ENCODE measurements at regions not wholly inside any gene's neighbourhood (a gene's known extent, or its start where the extent isn't known, plus 50 kb on each side); places are given as distances from the start of the nearest gene placed in this dataset.
A peak's percentile ranks its signal among the peaks of the same experiment; 100 is the strongest.

- no peaks in the 10 kb centered on the region for H3K36me3 ChIP-seq (ENCODE audit: insufficient read depth, low read length)
- peaks cover 48% of the 10 kb centered on the region for H3K27me3 ChIP-seq (ENCODE audit: insufficient read depth, low read length)
- H3K79me2 ChIP-seq (ENCODE audit: control insufficient read depth, insufficient read depth, low read length, unreplicated experiment), result no peaks in the 10 kb centered on the region
- no peak overlapping the region for H3K27ac ChIP-seq (ENCODE audit: low read depth, low read length)
- H3K4me1 ChIP-seq (ENCODE audit: control insufficient read depth, insufficient read depth, low read length, unreplicated experiment), result no peaks in the 10 kb centered on the region
- no peak overlapping the region for H2AFZ ChIP-seq (ENCODE audit: low read length, unreplicated experiment)
- 0 out of 2 replicates have a peak overlapping the region, but pooled peaks have one; percentile 29 for H3K4me3 ChIP-seq (ENCODE audit: low read depth, low read length)
These were observed 617.1 kb downstream of the NR2F2 start for GRCh38 chr15:96947296-96948229.

GRCh38 chr15:96948981-96949380 lies 618.5 kb downstream of the NR2F2 start:
- Histone ChIP-seq H3K36me3 (ENCODE audit: insufficient read depth, low read length) (no peaks in the 10 kb centered on the region), H3K27me3 (ENCODE audit: insufficient read depth, low read length) (peaks cover 48% of the 10 kb centered on the region)

GRCh38 chr15:96958721-96959120 lies 628.2 kb downstream of the NR2F2 start:
- no peaks in the 10 kb centered on the region for H3K79me2 ChIP-seq (ENCODE audit: control insufficient read depth, insufficient read depth, low read length, unreplicated experiment)

More at GRCh38 chr15:96948981-96949380, 618.5 kb downstream of the NR2F2 start:
- no peak overlapping the region for H3K4me3 ChIP-seq (ENCODE audit: low read depth, low read length)
- H3K4me1 ChIP-seq (ENCODE audit: control insufficient read depth, insufficient read depth, low read length, unreplicated experiment), result no peaks in the 10 kb centered on the region
- no peaks in the 10 kb centered on the region for H3K79me2 ChIP-seq (ENCODE audit: control insufficient read depth, insufficient read depth, low read length, unreplicated experiment)
- H2AFZ ChIP-seq (ENCODE audit: low read length, unreplicated experiment), result no peak overlapping the region
- no peak overlapping the region for H3K27ac ChIP-seq (ENCODE audit: low read depth, low read length)

GRCh38 chr15:96959501-96959900 lies 629.0 kb downstream of the NR2F2 start:
- Histone ChIP-seq H3K27me3 (ENCODE audit: insufficient read depth, low read length) (no peaks in the 10 kb centered on the region), H3K36me3 (ENCODE audit: insufficient read depth, low read length) (no peaks in the 10 kb centered on the region), H2AFZ (ENCODE audit: low read length, unreplicated experiment) (no peak overlapping the region), H3K27ac (ENCODE audit: low read depth, low read length) (no peak overlapping the region), H3K4me1 (ENCODE audit: control insufficient read depth, insufficient read depth, low read length, unreplicated experiment) (no peaks in the 10 kb centered on the region), H3K79me2 (ENCODE audit: control insufficient read depth, insufficient read depth, low read length, unreplicated experiment) (no peaks in the 10 kb centered on the region), H3K4me3 (ENCODE audit: low read depth, low read length) (no peak overlapping the region)

More at GRCh38 chr15:96958721-96959120, 628.2 kb downstream of the NR2F2 start:
- Histone ChIP-seq H3K4me3 (ENCODE audit: low read depth, low read length) (no peak overlapping the region), H3K36me3 (ENCODE audit: insufficient read depth, low read length) (no peaks in the 10 kb centered on the region), H3K27me3 (ENCODE audit: insufficient read depth, low read length) (no peaks in the 10 kb centered on the region), H3K4me1 (ENCODE audit: control insufficient read depth, insufficient read depth, low read length, unreplicated experiment) (no peaks in the 10 kb centered on the region), H2AFZ (ENCODE audit: low read length, unreplicated experiment) (no peak overlapping the region), H3K27ac (ENCODE audit: low read depth, low read length) (no peak overlapping the region)

- H3K79me2 ChIP-seq (ENCODE audit: control insufficient read depth, insufficient read depth, low read length, unreplicated experiment), result no peaks in the 10 kb centered on the region
- H3K4me1 ChIP-seq (ENCODE audit: control insufficient read depth, insufficient read depth, low read length, unreplicated experiment), result no peaks in the 10 kb centered on the region
- no peaks in the 10 kb centered on the region for H3K36me3 ChIP-seq (ENCODE audit: insufficient read depth, low read length)
- H3K27me3 ChIP-seq (ENCODE audit: insufficient read depth, low read length), result no peaks in the 10 kb centered on the region
- H3K4me3 ChIP-seq (ENCODE audit: low read depth, low read length), result no peak overlapping the region
- no peak overlapping the region for H2AFZ ChIP-seq (ENCODE audit: low read length, unreplicated experiment)
- no peak overlapping the region for H3K27ac ChIP-seq (ENCODE audit: low read depth, low read length)
These were observed 630.4 kb downstream of the NR2F2 start for GRCh38 chr15:96960711-96961480.

- Histone ChIP-seq H3K4me3 (ENCODE audit: low read depth, low read length) (no peak overlapping the region), H3K4me1 (ENCODE audit: control insufficient read depth, insufficient read depth, low read length, unreplicated experiment) (no peaks in the 10 kb centered on the region), H3K27ac (ENCODE audit: low read depth, low read length) (no peak overlapping the region), H2AFZ (ENCODE audit: low read length, unreplicated experiment) (no peak overlapping the region), H3K79me2 (ENCODE audit: control insufficient read depth, insufficient read depth, low read length, unreplicated experiment) (no peaks in the 10 kb centered on the region), H3K27me3 (ENCODE audit: insufficient read depth, low read length) (no peaks in the 10 kb centered on the region), H3K36me3 (ENCODE audit: insufficient read depth, low read length) (no peaks in the 10 kb centered on the region)
These were observed 636.1 kb downstream of the NR2F2 start for GRCh38 chr15:96966554-96966953.

- Histone ChIP-seq H3K4me1 (ENCODE audit: control insufficient read depth, insufficient read depth, low read length, unreplicated experiment) (no peaks in the 10 kb centered on the region), H3K4me3 (ENCODE audit: low read depth, low read length) (no peak overlapping the region), H3K79me2 (ENCODE audit: control insufficient read depth, insufficient read depth, low read length, unreplicated experiment) (no peaks in the 10 kb centered on the region), H3K27me3 (ENCODE audit: insufficient read depth, low read length) (no peaks in the 10 kb centered on the region), H3K27ac (ENCODE audit: low read depth, low read length) (no peak overlapping the region), H3K36me3 (ENCODE audit: insufficient read depth, low read length) (no peaks in the 10 kb centered on the region), H2AFZ (ENCODE audit: low read length, unreplicated experiment) (no peak overlapping the region)
These were observed 639.5 kb downstream of the NR2F2 start for GRCh38 chr15:96969732-96970710.

- Histone ChIP-seq H3K36me3 (ENCODE audit: insufficient read depth, low read length) (no peaks in the 10 kb centered on the region), H3K79me2 (ENCODE audit: control insufficient read depth, insufficient read depth, low read length, unreplicated experiment) (no peaks in the 10 kb centered on the region), H3K4me1 (ENCODE audit: control insufficient read depth, insufficient read depth, low read length, unreplicated experiment) (no peaks in the 10 kb centered on the region), H2AFZ (ENCODE audit: low read length, unreplicated experiment) (no peak overlapping the region), H3K27ac (ENCODE audit: low read depth, low read length) (no peak overlapping the region), H3K27me3 (ENCODE audit: insufficient read depth, low read length) (no peaks in the 10 kb centered on the region), H3K4me3 (ENCODE audit: low read depth, low read length) (no peak overlapping the region)
These were observed 641.7 kb downstream of the NR2F2 start for GRCh38 chr15:96972201-96972600.

GRCh38 chr15:96974761-96975160 lies 644.3 kb downstream of the NR2F2 start:
- H3K4me3 ChIP-seq (ENCODE audit: low read depth, low read length), result no peak overlapping the region
- H3K36me3 ChIP-seq (ENCODE audit: insufficient read depth, low read length), result no peaks in the 10 kb centered on the region
- no peaks in the 10 kb centered on the region for H3K4me1 ChIP-seq (ENCODE audit: control insufficient read depth, insufficient read depth, low read length, unreplicated experiment)
- no peaks in the 10 kb centered on the region for H3K79me2 ChIP-seq (ENCODE audit: control insufficient read depth, insufficient read depth, low read length, unreplicated experiment)
- no peaks in the 10 kb centered on the region for H3K27me3 ChIP-seq (ENCODE audit: insufficient read depth, low read length)
- H2AFZ ChIP-seq (ENCODE audit: low read length, unreplicated experiment), result no peak overlapping the region
- no peak overlapping the region for H3K27ac ChIP-seq (ENCODE audit: low read depth, low read length)

GRCh38 chr15:96977886-96978285 lies 647.4 kb downstream of the NR2F2 start:
- no peaks in the 10 kb centered on the region for H3K79me2 ChIP-seq (ENCODE audit: control insufficient read depth, insufficient read depth, low read length, unreplicated experiment)
- H3K4me1 ChIP-seq (ENCODE audit: control insufficient read depth, insufficient read depth, low read length, unreplicated experiment), result no peaks in the 10 kb centered on the region
- no peaks in the 10 kb centered on the region for H3K36me3 ChIP-seq (ENCODE audit: insufficient read depth, low read length)
- no peak overlapping the region for H2AFZ ChIP-seq (ENCODE audit: low read length, unreplicated experiment)
- H3K27me3 ChIP-seq (ENCODE audit: insufficient read depth, low read length), result no peaks in the 10 kb centered on the region
- no peak overlapping the region for H3K27ac ChIP-seq (ENCODE audit: low read depth, low read length)
- no peak overlapping the region for H3K4me3 ChIP-seq (ENCODE audit: low read depth, low read length)
